WERI-Rb-1 (cell line): ENCODE measurements at regions not wholly inside any gene's neighbourhood (a gene's known extent, or its start where the extent isn't known, plus 50 kb on each side); places are given as distances from the start of the nearest gene placed in this dataset.

Source experiments
- DNase-seq: peaks from one replicate; pipeline ENCODE4 v3.0.0-alpha.2; 2020
- H3K27ac ChIP-seq: fragments of 250-450 bp; sonication (Bioruptor Pico); 2 replicates; pipeline ENCODE4 v1.5.1; 2020; ENCODE audit warnings: mild to moderate bottlenecking, moderate library complexity
- H3K27me3 ChIP-seq: fragments of 250-450 bp; sonication (Bioruptor Pico); 2 replicates; pipeline ENCODE4 v1.5.1; 2021; ENCODE audit warnings: mild to moderate bottlenecking, low read depth, moderate library complexity; ENCODE audit not compliant: insufficient read depth, severe bottlenecking
- H3K36me3 ChIP-seq: fragments of 250-450 bp; sonication (Bioruptor Pico); 2 replicates; pipeline ENCODE4 v1.5.1; 2020; ENCODE audit warnings: mild to moderate bottlenecking, moderate library complexity
- H3K4me3 ChIP-seq: 2 replicates; pipeline ENCODE4 v1.5.1; 2011; ENCODE audit warnings: low read depth, mild to moderate bottlenecking, control low read depth, low read length
- H3K9me3 ChIP-seq: fragments of 250-450 bp; sonication (Bioruptor Pico); 2 replicates; pipeline ENCODE4 v1.5.1; 2021; ENCODE audit warnings: mild to moderate bottlenecking, moderate library complexity; ENCODE audit not compliant: severe bottlenecking
- CTCF ChIP-seq: IDR thresholded peaks from 2 replicates; pipeline ENCODE4 v1.5.1; 2011; ENCODE audit warnings: low read depth, mild to moderate bottlenecking, control low read depth, inconsistent platforms, low read length

DNA sequence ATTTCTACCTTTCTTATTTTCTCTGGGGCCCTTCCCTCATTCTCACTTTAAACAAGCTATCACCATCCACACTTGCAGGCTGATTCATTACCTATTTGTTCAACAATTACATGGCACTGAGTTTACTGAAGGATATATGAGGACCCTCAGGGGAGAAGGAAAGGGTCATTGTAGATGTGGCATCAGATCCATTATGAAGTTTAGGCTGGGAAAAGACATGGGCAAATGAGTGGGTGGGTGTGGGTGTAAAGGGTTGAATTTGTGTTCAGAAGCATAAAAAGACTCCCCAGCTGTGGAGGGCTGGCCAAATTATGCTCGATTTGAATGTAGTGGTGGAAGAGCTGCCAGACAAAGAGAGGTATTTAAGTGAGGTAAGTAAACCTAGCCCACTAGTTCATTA, 55.9 kb upstream of the MTAP start:
- no peak for DNase-seq
- no peak overlapping the region for H3K4me3 ChIP-seq
- no peaks in the 10 kb centered on the region for H3K36me3 ChIP-seq
- H3K27me3 ChIP-seq: no peaks in the 10 kb centered on the region
- H3K27ac ChIP-seq: no peak overlapping the region
- no peak for TF ChIP-seq CTCF
- no peaks in the 10 kb centered on the region for H3K9me3 ChIP-seq

GRCh38 chr9:21747175-21747574, 55.3 kb upstream of the MTAP start:
- H3K27me3 ChIP-seq: no peaks in the 10 kb centered on the region
- DNase-seq: no peak
- no peak overlapping the region for H3K4me3 ChIP-seq
- H3K9me3 ChIP-seq: no peaks in the 10 kb centered on the region
- no peak overlapping the region for H3K27ac ChIP-seq
- TF ChIP-seq CTCF: no peak
- no peaks in the 10 kb centered on the region for H3K36me3 ChIP-seq

DNA sequence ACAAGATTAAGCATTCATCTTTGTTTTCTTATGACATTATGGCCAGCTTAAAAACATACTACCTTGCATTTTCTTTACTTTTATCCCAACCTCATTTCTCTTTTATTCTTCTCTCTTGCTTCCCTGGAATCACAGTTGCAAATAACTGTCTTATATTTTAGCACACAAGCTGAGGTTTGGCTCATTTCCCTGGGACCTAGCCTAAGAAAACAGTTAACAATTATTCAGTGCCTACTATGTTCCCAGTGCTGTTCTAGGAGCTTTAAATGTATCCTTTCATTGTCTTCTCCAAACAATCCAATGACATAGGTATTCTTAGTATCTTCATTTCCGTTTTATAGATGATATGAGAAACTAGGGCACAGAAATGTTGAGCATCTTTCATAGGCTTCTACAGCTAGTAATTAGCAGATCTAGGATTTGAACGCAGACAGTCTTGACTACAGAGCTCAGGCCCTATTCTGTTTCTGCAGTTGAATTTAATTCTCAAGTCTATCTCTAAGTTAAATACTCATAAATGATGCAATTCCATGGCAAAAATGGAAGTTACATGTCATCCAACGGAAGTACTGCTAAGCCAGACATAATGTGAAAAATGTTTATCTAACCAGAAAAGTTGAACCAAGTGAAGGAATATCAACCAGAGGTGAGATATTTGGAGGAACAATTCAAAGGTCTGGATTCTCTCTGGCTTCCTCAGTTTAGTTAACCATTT, 52.3 kb upstream of the MTAP start:
- Histone ChIP-seq H3K27ac (no peak overlapping the region), H3K9me3 (no peaks in the 10 kb centered on the region), H3K4me3 (no peak overlapping the region), H3K36me3 (no peaks in the 10 kb centered on the region), H3K27me3 (no peaks in the 10 kb centered on the region)
- TF ChIP-seq CTCF: no peak
- DNase-seq: no peak

DNA sequence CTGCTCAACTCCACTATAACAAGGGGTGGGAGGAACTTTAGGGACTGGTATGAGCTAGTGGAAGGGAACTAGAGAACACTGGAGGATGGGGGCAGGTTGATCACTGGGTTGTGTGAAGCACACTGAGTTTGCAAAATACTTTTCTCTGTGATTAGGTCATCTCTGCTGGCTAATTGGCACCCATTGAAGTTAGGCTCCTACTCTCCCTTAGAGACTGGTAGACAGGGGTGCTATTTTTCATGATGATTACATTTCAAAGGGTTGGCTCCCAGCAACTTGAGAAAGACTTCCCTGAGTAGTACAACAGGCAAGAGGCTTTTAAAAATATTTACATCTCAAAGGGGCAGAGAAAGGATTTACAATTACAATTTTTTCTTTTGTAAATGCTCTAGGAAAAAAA, 50.4 kb upstream of the MTAP start:
- Histone ChIP-seq H3K27ac (no peak overlapping the region), H3K36me3 (no peaks in the 10 kb centered on the region), H3K9me3 (no peaks in the 10 kb centered on the region), H3K4me3 (no peak overlapping the region), H3K27me3 (no peaks in the 10 kb centered on the region)
- TF ChIP-seq CTCF: no peak
- DNase-seq: no peak
